OCI-LY1 (cell line): ENCODE measurements at regions not wholly inside any gene's neighbourhood (a gene's known extent, or its start where the extent isn't known, plus 50 kb on each side); places are given as distances from the start of the nearest gene placed in this dataset.

Experiments
- H2AFZ ChIP-seq: fragments of 200-600 bp; sonication (generic), shearing (Covaris generic); 2 replicates; pipeline ENCODE4 v1.6.0; 2014; ENCODE audit warnings: antibody characterized with exemption, mild to moderate bottlenecking, low read length
- H3F3A ChIP-seq: fragments of 200-600 bp; sonication (generic), shearing (Covaris generic); 2 replicates; pipeline ENCODE4 v1.6.0; 2014; ENCODE audit warnings: mild to moderate bottlenecking, antibody characterized with exemption, low read length, moderate library complexity; ENCODE audit not compliant: insufficient read depth
- H3K27ac ChIP-seq: fragments of 200-600 bp; sonication (generic); 2 replicates; pipeline ENCODE4 v1.5.1; 2014; ENCODE audit warnings: low read length, mixed run types, mild to moderate bottlenecking, low read depth; ENCODE audit not compliant: poor library complexity, severe bottlenecking
- H3K27me3 ChIP-seq: fragments of 200-600 bp; sonication (generic); 2 replicates; pipeline ENCODE4 v1.6.0; 2014; ENCODE audit warnings: antibody characterized with exemption, mild to moderate bottlenecking, low read length, moderate library complexity; ENCODE audit not compliant: insufficient read depth
- H3K36me3 ChIP-seq: fragments of 200-600 bp; sonication (generic); 2 replicates; pipeline ENCODE4 v1.6.1; 2014; ENCODE audit warnings: mild to moderate bottlenecking, antibody characterized with exemption, low read length, moderate library complexity, mixed read lengths; ENCODE audit not compliant: insufficient read depth
- H3K4me1 ChIP-seq: fragments of 200-600 bp; sonication (generic); 2 replicates; pipeline ENCODE4 v1.5.1; 2014; ENCODE audit warnings: mild to moderate bottlenecking, low read length, moderate library complexity; ENCODE audit not compliant: insufficient read depth, severe bottlenecking
- H3K4me2 ChIP-seq: fragments of 200-600 bp; sonication (generic), shearing (Covaris generic); 2 replicates; pipeline ENCODE4 v1.6.1; 2014; ENCODE audit warnings: low read length
- H3K4me3 ChIP-seq: fragments of 200-600 bp; sonication (generic); 2 replicates; pipeline ENCODE4 v1.5.1; 2014; ENCODE audit warnings: low read length, low read depth, mild to moderate bottlenecking, mixed read lengths; ENCODE audit not compliant: poor library complexity, severe bottlenecking
- H3K79me2 ChIP-seq: fragments of 200-600 bp; shearing (Covaris generic); 2 replicates; pipeline ENCODE4 v1.6.1; 2016; ENCODE audit warnings: mixed run types, low read length, mixed read lengths; ENCODE audit not compliant: insufficient read depth
- H3K9ac ChIP-seq: fragments of 200-600 bp; sonication (generic), shearing (Covaris generic); 2 replicates; pipeline ENCODE4 v1.6.1; 2014; ENCODE audit warnings: mild to moderate bottlenecking, low read length, mixed read lengths
- H3K9me2 ChIP-seq: fragments of 200-600 bp; sonication (generic), shearing (Covaris generic); 2 replicates; pipeline ENCODE4 v1.6.1; 2014; ENCODE audit warnings: low read depth, mild to moderate bottlenecking, low read length, mixed read lengths
- H3K9me3 ChIP-seq: fragments of 200-600 bp; shearing (Covaris generic); 2 replicates; pipeline ENCODE4 v1.6.1; 2014; ENCODE audit warnings: low read length, mixed read lengths
- H4K20me1 ChIP-seq: fragments of 200-600 bp; sonication (generic), shearing (Covaris generic); 2 replicates; pipeline ENCODE4 v1.6.0; 2016; ENCODE audit warnings: mild to moderate bottlenecking, low read length; ENCODE audit not compliant: insufficient read depth
- EZH2 ChIP-seq: fragments of 200-600 bp; sonication (generic), shearing (Covaris generic); IDR thresholded peaks from 2 replicates; pipeline ENCODE4 v1.8.0; 2017; ENCODE audit warnings: borderline replicate concordance, mixed run types, mild to moderate bottlenecking, antibody characterized with exemption, low read length, moderate library complexity, mixed read lengths
- TF ChIP-seq, protein P1 (sequence below): fragments of 200-600 bp; sonication (generic), shearing (Covaris generic); IDR thresholded peaks from 2 replicates; pipeline ENCODE4 v1.5.1; 2017; ENCODE audit warnings: mild to moderate bottlenecking, antibody characterized with exemption, low read length, moderate library complexity, mixed read lengths

DNA sequence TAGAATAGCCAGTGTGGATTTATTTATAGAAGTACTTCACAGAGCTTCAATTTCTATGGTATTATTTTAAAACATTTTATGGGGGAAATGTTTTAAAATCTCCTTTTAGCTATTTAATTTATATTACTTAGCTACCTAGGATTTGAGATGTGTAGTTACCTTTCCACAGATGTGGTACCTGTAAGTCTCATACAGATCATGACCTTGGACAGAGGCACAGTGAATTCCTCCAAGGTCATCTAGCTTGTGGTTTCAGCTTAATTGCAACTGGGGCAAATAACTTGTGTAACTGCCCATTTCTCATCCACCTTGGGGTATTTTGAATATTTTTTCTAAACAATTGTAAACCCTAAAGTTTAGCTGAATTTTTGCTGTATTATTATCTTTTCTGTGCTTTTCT, 89.2 kb downstream of the DMRTA1 start:
- no peak overlapping the region for H2AFZ ChIP-seq
- no peak for TF ChIP-seq EZH2
- TF ChIP-seq, protein P1, sequence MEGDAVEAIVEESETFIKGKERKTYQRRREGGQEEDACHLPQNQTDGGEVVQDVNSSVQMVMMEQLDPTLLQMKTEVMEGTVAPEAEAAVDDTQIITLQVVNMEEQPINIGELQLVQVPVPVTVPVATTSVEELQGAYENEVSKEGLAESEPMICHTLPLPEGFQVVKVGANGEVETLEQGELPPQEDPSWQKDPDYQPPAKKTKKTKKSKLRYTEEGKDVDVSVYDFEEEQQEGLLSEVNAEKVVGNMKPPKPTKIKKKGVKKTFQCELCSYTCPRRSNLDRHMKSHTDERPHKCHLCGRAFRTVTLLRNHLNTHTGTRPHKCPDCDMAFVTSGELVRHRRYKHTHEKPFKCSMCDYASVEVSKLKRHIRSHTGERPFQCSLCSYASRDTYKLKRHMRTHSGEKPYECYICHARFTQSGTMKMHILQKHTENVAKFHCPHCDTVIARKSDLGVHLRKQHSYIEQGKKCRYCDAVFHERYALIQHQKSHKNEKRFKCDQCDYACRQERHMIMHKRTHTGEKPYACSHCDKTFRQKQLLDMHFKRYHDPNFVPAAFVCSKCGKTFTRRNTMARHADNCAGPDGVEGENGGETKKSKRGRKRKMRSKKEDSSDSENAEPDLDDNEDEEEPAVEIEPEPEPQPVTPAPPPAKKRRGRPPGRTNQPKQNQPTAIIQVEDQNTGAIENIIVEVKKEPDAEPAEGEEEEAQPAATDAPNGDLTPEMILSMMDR: no peak

DNA sequence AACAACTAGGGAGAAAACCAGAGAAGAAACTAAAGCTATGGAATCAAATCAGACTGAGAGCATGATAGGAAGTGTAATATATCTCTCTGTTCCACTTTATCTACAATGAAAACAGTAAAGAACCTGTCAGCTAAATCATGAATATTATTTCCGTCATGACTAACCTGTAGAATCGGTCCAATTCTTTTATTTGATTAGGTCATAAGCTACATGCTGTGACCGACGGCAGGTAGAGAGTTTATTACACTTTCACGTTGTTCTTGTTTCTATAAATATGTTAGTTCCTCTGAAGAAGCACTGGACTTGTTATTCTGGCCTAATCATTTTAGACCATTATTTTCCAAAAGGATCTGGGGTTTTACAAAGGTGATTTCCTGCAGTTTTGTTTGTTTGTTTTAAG, 91.1 kb downstream of the DMRTA1 start:
- no peak overlapping the region for H2AFZ ChIP-seq
- H3F3A ChIP-seq: no peaks in the 10 kb centered on the region
- H3K36me3 ChIP-seq: no peaks in the 10 kb centered on the region
- no peaks in the 10 kb centered on the region for H3K9me3 ChIP-seq
- no peaks in the 10 kb centered on the region for H3K4me1 ChIP-seq
- H3K4me3 ChIP-seq: no peak overlapping the region
- no peak overlapping the region for H3K9ac ChIP-seq
- no peak overlapping the region for H3K27ac ChIP-seq
- TF ChIP-seq, protein P1: no peak
- no peak for TF ChIP-seq EZH2
- H3K79me2 ChIP-seq: no peaks in the 10 kb centered on the region
- H4K20me1 ChIP-seq: no peaks in the 10 kb centered on the region
- H3K27me3 ChIP-seq: no peaks in the 10 kb centered on the region
- H3K4me2 ChIP-seq: no peak overlapping the region
- H3K9me2 ChIP-seq: no peaks in the 10 kb centered on the region

More for the DNA sequence above, 89.2 kb downstream of the DMRTA1 start:
- no peak overlapping the region for H3K9ac ChIP-seq
- H3K27me3 ChIP-seq: no peaks in the 10 kb centered on the region
- H3K9me3 ChIP-seq: no peaks in the 10 kb centered on the region
- no peaks in the 10 kb centered on the region for H3K36me3 ChIP-seq
- H3F3A ChIP-seq: no peaks in the 10 kb centered on the region
- no peaks in the 10 kb centered on the region for H3K4me1 ChIP-seq
- no peak overlapping the region for H3K4me2 ChIP-seq
- no peak overlapping the region for H3K4me3 ChIP-seq
- no peaks in the 10 kb centered on the region for H3K9me2 ChIP-seq
- no peak overlapping the region for H3K27ac ChIP-seq
- no peaks in the 10 kb centered on the region for H4K20me1 ChIP-seq
- no peaks in the 10 kb centered on the region for H3K79me2 ChIP-seq

DNA sequence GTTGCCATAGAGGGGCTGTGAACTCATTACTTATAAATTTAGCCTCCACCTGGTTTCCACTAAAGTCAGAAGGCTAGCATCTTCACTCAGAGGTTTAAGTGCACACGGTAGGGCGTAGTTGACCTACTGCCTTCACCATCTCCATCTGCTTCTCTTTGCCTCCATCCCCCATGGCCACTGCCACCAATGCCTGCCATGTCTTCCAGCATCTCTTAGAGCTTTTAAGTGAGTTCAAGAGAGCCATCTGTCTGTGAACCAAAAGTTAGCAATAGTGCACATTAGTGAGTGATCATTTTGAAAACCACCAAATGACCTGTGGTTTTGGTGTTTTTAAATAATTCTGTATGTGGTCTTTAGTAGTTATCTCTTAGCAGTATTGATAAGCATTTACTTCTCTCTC, 102.0 kb downstream of the DMRTA1 start:
- H3K4me1 ChIP-seq: no peaks in the 10 kb centered on the region
- H3F3A ChIP-seq: no peaks in the 10 kb centered on the region
- H3K4me2 ChIP-seq: no peak overlapping the region

More for the DNA sequence above, 102.0 kb downstream of the DMRTA1 start:
- Histone ChIP-seq H3K4me3 (no peak overlapping the region), H3K27ac (no peak overlapping the region), H3K9ac (no peak overlapping the region), H3K9me2 (no peaks in the 10 kb centered on the region), H3K79me2 (no peaks in the 10 kb centered on the region), H2AFZ (no peak overlapping the region), H3K9me3 (no peaks in the 10 kb centered on the region), H4K20me1 (no peaks in the 10 kb centered on the region), H3K36me3 (no peaks in the 10 kb centered on the region), H3K27me3 (no peaks in the 10 kb centered on the region)
- TF ChIP-seq, protein P1: no peak
- no peak for TF ChIP-seq EZH2
